Fibroblast of skin of left quadriceps (primary cell): ENCODE measurements at regions not wholly inside any gene's neighbourhood (a gene's known extent, or its start where the extent isn't known, plus 50 kb on each side); places are given as distances from the start of the nearest gene placed in this dataset.

Source experiments
- DNase-seq, 2 experiments: peaks; one replicate each; pipeline ENCODE4 v3.0.0-alpha.2; 2013; ENCODE audit warnings: low read depth in 2 of 2

DNA sequence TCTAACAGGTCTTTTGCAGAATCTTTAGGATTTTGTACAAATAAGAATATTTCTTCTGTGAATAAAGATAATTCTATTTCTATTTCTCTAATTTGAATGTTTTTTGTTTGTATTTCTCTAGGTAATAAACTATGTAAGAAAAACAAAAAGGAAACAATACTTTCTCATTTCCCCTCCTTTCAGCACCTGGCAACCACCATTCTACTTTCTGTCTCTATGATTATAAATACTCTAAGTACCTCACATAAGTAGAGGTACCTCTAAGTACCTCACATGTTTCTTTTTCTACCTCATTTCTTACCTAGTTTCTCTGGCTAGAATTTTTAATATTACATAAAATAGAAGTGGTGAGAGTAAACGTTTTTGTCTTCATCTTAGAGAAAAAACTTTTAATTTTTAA lies 550.0 kb downstream of the EPHA5 start:
- no peak for DNase-seq

GRCh38 chr4:65102419-65102818 lies 567.9 kb downstream of the EPHA5 start:
- DNase-seq = no peak

DNA sequence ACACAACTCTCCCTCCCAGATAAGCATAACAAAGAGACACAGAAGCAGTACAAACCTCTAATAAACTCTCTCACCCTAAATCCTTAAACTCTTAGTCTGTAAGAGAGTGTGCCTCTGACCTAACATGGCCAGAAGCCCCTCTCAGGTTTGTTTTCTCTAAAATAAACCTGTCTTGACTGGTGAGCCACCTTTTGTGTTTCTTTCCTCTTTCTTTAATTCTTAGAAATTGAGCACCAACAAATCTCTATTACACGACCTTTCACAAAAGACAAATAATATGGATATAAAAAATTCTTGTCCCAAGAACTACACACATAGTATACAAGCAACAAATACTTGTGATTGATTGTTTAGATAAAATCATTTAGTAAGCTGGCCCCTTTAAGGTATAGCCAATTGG lies 573.7 kb downstream of the EPHA5 start:
- DNase-seq = no peak

- DNase-seq = no peak
Observed at GRCh38 chr4:65089666-65090065, 580.6 kb downstream of the EPHA5 start.

- no peak for DNase-seq
Observed at GRCh38 chr4:65083076-65083475, 587.2 kb downstream of the EPHA5 start.

- DNase-seq = no peak
Observed at GRCh38 chr4:65071564-65071963, 598.7 kb downstream of the EPHA5 start.

- DNase-seq = no peak
Observed at GRCh38 chr4:65069177-65069576, 601.1 kb downstream of the EPHA5 start.

DNA sequence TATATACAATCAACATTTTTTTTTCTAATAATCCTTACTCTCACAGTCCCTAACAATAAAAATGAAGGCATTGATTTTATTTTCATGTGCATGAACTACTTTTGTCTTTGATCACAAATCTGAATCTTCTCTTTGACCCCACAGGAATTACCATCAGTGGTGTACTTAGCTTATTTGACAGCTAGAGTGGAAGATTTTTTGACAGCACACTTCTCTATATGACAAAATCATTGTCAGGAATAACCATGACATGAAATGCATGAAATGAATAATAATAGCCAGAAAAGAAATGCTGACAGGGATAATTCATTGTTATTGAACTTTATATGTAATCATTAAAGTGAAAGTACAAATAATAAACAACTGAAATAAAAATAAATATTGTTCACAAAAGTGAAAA lies 604.2 kb downstream of the EPHA5 start:
- DNase-seq = no peak

- DNase-seq = no peak
Observed at GRCh38 chr4:65063601-65064000, 606.7 kb downstream of the EPHA5 start.

- no peak for DNase-seq
Observed at GRCh38 chr4:65050786-65051185, 619.5 kb downstream of the EPHA5 start.

DNA sequence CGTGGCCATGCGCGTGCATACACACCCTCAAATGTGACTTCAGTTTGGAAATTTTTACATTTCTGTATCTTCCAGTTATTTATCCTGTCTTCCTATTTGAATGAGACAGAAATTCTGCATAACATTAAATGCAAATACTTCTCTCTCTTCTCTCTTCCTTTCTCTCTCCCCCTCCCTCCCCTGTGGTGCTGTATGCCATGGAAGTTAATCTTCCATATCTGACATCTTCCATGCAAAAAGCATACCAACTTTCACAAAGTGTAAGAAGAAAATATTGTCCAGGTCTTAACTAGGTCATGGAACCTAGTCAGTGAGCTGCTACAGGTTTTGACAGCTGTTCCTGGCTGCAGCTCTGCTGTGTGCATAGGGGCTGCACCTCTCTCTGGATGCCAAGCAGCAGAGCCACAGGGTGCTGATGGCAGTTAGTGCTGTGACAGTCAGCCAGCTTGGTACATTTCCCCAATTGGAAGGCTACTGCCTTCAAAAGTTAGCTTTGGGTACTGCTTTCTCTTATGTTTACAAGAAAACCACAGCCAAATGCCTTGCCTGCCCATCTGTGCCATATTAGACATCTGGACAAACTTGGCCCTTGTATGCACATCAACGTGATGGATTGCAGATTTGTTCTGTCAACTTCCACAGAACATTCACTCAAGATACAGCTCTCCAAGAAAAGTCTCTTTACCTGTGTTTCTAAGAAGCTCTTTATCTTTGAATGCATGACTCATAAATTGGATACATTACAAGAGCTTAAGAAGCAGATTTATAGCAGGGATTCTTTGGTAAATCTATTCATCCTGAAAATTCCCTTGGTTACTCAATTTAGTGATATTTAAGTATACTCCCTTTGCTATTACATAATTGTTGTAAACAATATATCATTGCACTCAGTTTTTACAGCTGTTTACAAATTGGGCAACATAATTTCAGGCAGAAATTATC lies 623.8 kb downstream of the EPHA5 start:
- no peak for DNase-seq

GRCh38 chr4:65033899-65034298 lies 624.6 kb upstream of the TECRL start:
- no peak for DNase-seq

- no peak for DNase-seq
Observed at GRCh38 chr4:65028592-65028991, 619.3 kb upstream of the TECRL start.

- no peak for DNase-seq
Observed at GRCh38 chr4:65023883-65024670, 614.8 kb upstream of the TECRL start.

GRCh38 chr4:65023081-65023480 lies 613.8 kb upstream of the TECRL start:
- no peak for DNase-seq

- DNase-seq = no peak
Observed at GRCh38 chr4:65021737-65022136, 612.5 kb upstream of the TECRL start.

DNA sequence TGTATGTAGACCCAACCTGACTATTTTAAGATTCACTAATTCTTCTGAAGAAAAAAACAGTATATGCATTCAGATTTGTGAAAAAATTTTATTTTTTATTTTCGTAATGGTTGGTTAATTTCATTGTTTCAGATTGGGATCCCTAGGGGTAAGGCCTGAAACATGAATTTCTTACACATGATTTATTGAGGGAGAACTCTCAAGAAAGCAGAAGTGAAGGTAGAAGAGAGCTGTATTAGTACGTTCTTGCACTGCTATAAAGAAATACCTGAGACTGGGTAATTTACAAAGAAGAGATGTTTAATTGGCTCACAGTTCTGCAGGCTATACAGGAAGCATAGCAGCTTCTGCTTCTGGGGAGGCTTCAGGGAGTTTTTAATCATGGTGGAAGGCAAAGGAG lies 611.9 kb upstream of the TECRL start:
- no peak for DNase-seq

GRCh38 chr4:65019775-65020174 lies 610.5 kb upstream of the TECRL start:
- DNase-seq = no peak

DNA sequence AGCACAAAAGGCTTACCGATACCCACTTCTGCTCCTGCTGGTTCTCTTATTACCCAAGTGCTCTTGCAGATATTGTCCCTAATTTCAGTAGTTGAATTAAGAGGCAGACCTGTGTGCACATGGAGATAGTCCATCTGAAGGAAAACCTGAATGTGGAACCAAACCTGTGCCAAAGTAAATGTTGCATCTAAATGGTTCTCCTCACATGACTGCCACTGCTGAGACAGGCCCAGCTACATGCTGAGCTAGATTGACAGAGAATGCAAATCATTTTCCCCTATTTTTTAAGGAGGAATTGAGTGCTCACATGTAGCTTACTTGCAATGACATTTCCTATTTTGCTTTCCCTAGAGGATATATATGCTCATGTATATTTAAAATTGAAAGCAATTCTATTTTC lies 609.1 kb upstream of the TECRL start:
- no peak for DNase-seq

GRCh38 chr4:65014078-65014477 lies 604.8 kb upstream of the TECRL start:
- no peak for DNase-seq

- DNase-seq = peak in 1 of 2 experiments; percentile 3
Observed at GRCh38 chr4:65007841-65008439, 598.7 kb upstream of the TECRL start.

- no peak for DNase-seq
Observed at GRCh38 chr4:64975177-64975576, 565.9 kb upstream of the TECRL start.

DNA sequence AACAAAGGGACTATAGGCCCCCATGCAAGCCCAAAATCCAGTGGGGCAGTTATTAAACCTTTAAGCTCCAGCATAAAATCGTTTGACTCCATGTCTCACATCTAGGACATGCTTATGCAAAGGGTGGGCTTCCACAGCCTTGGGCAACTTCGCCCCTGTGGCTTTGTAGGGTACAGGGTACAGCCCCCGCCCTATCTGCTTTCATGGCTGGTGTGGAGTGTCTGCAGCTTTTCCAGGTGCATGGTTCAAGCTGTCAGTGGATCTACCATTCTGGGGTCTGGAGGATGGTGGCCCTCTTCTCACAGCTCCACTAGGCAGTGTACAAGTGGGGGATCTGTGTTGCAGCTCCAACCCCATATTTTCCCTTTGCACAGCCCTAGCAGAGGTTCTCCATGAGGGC lies 559.8 kb upstream of the TECRL start:
- DNase-seq = no peak
